ENCODE measurements at regions not wholly inside any gene's neighbourhood (a gene's known extent, or its start where the extent isn't known, plus 50 kb on each side); places are given as distances from the start of the nearest gene placed in this dataset. TPM values are rescaled to one million over a fixed set of nuclear protein-coding genes. Genes with fewer than 3 reads are reported as not detected.

- no peaks in the 10 kb centered on the region for H3K36me3 ChIP-seq
- no peak overlapping the region for H3K4me3 ChIP-seq
- no peak for DNase-seq (ENCODE audit: extremely low spot score in 2 of 2)
- no peaks in the 10 kb centered on the region for H3K27me3 ChIP-seq
- H3K27ac ChIP-seq = no peak overlapping the region
- no peak for TF ChIP-seq POLR2AphosphoS5 (IDR thresholded peaks at IDR 0.05; ENCODE audit: insufficient read depth in 1 of 2, low read depth in 1 of 2)
- TF ChIP-seq CTCF (IDR thresholded peaks at IDR 0.05) = no peak
- no peak for TF ChIP-seq POLR2A (IDR thresholded peaks at IDR 0.05)
- no peaks in the 10 kb centered on the region for H3K4me1 ChIP-seq
- intact Hi-C loops (cut with DNase I) = no loop called here
- no peaks in the 10 kb centered on the region for H3K9me3 ChIP-seq
These were observed 50.2 kb upstream of the TPM1 start for GRCh38 chr15:62992302-62992701.

MicroRNAs in the stretch of these regions (microRNA counts, 767-probe panel; counts per million panel counts)
- microRNA hsa-miR-190a = 238 to 261 counts per million in 2 donors

Small RNA genes lying in the stretch of these regions (microRNA-seq; reads per million reads assigned to microRNA genes)
- gene MIR190A (ENCODE audit: borderline number of aligned reads, borderline replicate concordance) (51.2 reads per million, percentile 44 among the genes with 10 or more reads in this experiment), gene MIR6085 (ENCODE audit: borderline number of aligned reads, borderline replicate concordance) (not detected), gene MIR8067 (ENCODE audit: borderline number of aligned reads, borderline replicate concordance) (not detected)

Small RNA genes lying in the stretch of these regions (small RNA-seq; reads per million reads assigned to genes)
- gene MIR190A (0.77 reads per million), gene MIR6085 (not detected), gene MIR8067 (not detected), gene RF00017 (not detected)
